Stimulated activated CD8-positive, alpha-beta memory T cell treated with anti-CD3 and anti-CD28 coated beads, Interleukin-7, amount 100 ng/mL, for 1 hour (primary cell): ENCODE measurements at regions not wholly inside any gene's neighbourhood (a gene's known extent, or its start where the extent isn't known, plus 50 kb on each side); places are given as distances from the start of the nearest gene placed in this dataset.

ENCODE experiments used
- DNase-seq, 2 donors: peaks; one replicate each; pipeline ENCODE4 v3.0.0-alpha.2; 2020; ENCODE audit warnings: low read depth in 2 of 2

- DNase-seq, result no peak
Measured at GRCh38 chr2:42901076-42901640, 108.8 kb upstream of the HAAO start.

DNA sequence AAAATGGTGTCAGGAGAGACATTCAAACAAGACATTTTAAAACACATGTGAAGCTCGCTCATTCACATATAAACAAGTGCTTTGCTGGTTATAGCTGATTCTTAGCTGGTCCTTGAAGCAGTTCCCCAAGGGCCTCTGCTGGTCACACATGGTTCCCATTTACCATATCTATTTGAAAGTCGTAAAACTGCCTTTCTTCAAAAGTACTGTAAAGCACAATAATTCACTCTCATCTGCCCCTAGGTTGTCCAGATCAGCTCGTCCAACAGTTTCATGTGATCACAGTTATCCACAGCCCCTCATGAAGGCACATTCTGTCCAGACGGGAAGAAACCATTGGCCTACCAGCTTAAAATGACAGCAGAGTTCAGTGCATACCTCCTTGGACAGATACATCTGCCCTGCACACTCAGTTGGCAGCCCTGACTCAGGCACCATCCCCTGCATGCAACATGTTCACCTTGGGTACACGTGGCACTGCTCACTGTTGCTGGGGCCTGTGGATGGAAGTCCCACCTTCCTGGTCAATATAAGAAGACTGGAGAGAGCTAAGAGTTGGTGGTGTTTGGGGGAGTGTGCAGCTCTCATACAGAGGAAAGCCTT, 108.0 kb upstream of the HAAO start:
- DNase-seq, result no peak

DNA sequence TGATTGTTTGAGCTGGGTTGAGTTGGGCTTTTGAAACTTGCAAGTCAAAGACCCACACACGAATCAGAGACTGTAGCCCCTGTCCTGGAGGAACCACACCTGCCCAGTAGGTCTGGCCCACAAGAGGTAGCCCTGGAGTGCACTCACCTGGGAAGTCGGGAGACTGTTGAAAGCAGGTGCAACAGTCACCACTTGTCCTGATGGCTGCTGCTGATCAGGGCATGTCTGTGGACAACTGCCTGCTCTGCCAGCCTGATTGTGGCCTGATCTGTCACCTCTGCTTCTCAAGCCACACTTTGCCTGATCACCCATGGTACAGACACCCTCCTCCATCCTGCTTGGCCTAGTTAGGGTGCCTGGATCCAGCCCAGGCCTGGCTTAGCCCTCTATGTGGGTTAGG, 105.0 kb upstream of the HAAO start:
- no peak for DNase-seq

- DNase-seq, result no peak
Measured at GRCh38 chr2:42895791-42896135, 103.4 kb upstream of the HAAO start.

- no peak for DNase-seq
Measured at GRCh38 chr2:42895134-42895790, 102.9 kb upstream of the HAAO start.

- no peak for DNase-seq
Measured at GRCh38 chr2:42893047-42893758, 100.8 kb upstream of the HAAO start.

DNA sequence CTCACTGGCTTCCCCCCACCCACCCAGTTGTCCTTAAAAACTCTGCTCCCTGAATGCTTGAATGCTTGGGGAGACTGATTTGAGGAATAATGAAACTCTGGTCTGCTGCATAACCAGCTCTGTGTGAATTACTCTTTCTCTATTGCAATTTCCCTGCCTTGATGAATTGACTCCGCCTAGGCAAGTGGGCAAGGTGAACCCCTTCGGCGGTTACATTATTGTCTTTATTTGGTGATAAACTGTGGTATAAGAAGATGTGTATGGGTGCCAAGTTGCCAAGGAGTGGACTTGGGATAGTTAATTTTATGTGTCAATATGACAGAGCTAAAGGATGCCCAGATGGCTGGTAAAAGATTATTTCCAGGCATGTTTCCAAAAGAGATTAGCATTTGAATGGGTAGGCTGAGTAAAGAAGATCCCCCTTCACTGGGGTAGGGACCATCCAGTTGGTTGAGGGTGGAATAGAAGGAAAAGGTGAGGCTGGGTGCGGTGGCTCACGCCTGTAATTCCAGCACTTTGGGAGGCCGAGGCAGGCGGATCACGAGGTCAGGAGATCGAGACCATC, 98.5 kb upstream of the HAAO start:
- DNase-seq, result no peak

DNA sequence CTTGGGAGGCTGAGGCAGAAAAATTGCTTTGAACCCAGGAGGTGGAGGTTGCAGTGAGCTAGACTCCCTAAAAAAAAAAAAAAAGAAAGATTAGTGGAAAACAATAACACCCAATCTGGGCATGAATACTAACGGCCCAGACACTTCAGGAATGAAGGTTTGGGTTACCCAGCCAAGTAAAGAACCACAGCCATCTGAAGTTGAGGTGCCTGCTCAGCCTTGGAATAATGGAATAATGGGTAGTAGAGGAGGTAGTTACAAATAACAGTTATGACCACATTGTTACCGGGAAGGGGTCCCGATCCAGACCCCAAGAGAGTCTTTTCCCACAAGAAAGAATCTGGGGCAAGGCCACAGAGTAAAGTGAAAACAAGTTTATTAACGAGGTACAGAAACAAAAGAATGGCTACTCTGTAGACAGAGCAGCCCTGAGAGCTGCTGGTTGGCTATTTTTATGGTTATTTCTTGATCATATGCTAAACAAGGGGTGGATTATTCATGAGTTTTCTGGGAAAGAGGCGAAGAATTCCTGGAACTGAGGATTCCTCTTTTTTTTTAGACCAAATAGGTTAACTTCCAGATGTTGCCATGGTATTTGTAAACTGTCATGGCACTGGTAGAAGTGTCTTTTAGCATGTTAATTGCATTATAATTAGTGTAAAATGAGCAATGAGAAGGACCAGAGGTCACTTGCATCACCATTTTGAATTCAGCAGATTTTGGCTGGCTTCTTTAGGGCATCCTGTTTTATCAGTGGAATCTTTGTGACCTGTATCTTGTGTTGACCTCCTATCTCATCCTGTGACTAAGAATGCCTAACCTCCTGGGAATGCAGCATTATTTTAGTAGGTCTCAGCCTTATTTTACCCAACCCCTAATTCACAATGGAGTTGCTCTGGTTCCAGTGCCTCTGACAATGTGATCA, 96.2 kb upstream of the HAAO start:
- no peak for DNase-seq

DNA sequence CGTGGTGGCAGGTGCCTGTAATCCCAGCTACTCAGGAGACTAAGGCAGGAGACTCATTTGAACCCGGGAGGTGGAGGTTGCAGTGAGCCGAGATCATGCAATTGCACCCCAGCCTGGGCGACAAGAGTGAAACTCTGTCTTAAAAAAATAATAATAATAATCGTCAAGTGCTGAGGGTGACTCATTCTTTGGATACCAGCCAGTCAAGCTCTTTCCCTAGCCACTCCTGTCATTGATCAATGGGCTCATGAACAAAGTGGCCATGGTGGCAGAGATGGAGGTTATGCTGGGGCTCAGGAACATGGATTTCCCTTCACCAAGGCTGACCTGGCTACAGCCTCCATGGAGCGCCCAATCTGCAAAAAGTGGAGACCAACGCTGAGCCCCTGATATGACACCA, 94.5 kb upstream of the HAAO start:
- DNase-seq, result no peak

DNA sequence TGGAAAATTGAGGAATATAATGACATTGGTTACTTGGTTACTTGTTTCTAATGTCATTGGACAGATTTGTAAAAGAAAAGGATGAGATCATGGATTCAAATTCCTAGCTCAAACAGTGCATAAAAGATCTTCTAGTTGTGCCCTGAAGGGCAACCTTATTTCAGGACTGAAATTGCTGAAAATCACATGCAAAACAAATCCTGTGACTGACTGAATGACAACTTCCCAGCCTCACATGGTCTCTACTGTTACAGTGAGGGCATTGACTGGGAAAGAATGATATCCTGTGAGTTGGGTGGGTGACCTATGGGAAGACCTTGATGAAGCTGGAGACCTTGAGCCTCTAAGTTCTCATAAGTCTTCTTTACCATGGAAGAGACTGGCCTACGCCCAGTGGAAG, 90.4 kb upstream of the HAAO start:
- no peak for DNase-seq

- DNase-seq, result no peak
Measured at GRCh38 chr2:42881732-42882131, 89.3 kb upstream of the HAAO start.

DNA sequence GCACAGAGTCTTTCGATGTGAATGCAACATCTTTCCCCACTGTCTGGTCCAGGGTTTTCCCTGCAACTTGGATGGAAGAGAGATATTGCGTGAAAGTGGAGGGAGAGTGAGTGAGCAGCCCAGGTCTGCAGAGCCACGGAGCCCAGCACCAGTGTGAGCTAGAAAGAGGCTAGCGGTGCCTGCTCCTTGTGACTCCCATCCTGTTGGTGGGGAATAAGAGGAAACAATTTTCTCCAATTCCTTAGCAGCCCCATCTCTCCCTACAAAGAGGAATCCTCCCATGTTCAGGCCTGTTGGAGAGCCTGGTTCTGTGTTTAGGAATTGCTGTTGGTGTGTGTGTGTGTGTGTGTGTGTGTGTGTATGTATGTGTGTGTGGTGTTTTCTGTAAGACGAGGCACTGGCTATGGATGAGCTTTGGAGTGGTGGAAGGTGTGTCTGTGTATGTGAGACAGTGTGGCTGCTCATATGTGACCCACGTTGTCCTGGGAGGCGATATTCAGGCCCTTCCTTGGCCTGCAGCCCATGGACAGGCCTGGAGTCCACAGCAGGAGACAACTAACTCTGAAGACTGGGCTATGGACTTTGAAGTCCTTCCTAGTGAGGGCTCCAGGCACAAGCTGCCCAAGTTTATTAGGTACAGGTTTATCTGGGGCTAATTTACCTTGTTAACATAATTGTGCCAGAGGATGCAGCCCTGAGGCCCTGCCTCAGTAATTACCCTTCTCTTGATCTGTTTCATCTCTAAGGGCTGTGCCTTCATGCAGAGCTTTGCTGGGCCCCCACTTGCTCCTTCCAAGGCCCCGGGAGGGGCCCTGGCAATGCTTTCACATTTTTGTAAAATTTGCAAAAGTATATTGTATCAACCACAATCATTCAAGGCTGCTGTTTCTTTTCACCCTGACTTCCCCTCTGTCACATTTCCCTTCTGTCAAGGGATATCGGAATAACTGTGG, 88.6 kb upstream of the HAAO start:
- no peak for DNase-seq

GRCh38 chr2:42879913-42880737, 87.7 kb upstream of the HAAO start:
- DNase-seq, result no peak

DNA sequence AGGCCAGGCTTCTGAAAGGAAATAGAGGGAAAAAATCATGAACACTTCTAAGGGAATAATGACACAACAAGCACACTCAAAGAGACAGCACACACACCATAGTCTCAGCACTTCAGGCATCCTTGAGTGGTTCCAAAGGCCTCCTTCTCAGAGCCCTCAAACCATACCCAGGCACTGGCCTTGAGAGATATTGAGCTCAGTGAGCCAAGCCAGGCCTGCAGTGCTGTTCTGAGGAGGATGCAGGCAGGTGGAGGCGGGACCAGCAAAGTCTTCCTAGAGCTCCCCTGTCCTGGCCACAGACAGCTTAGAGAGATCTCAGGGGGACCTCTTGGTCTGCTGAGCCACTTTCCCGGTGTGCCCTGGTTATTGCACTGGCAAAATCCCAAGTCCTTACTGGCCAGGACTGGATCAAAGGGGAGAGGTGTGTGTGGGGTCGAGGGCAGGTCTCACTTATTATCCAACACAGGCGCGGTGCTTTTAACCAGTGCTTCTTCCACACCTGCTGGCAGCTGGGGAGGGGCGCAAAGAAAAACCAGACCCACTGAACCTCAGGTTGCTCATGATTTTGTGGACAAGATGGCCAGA, 86.8 kb upstream of the HAAO start:
- no peak for DNase-seq

GRCh38 chr2:42878581-42878980, 86.2 kb upstream of the HAAO start:
- DNase-seq, result no peak

DNA sequence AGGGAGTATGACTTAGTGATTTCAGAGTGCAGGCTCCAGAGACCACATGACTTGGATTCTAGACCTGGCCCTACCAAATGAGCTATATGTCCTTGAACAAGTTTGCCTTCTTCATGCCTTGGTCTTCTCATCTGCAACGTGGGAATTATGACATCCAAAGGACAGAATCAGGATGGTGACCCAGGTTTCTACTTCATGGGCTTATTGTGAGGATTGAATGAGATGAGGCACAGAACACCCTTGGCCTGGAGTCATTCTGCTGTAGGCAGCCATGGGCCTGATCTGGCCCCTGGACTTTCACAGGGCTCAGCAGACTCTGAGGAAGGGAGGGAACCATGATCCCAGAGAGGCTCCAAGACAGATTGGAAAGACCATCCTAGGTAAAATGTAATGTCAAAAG, 85.6 kb upstream of the HAAO start:
- no peak for DNase-seq

- DNase-seq, result no peak
Measured at GRCh38 chr2:42877511-42877910, 85.1 kb upstream of the HAAO start.

DNA sequence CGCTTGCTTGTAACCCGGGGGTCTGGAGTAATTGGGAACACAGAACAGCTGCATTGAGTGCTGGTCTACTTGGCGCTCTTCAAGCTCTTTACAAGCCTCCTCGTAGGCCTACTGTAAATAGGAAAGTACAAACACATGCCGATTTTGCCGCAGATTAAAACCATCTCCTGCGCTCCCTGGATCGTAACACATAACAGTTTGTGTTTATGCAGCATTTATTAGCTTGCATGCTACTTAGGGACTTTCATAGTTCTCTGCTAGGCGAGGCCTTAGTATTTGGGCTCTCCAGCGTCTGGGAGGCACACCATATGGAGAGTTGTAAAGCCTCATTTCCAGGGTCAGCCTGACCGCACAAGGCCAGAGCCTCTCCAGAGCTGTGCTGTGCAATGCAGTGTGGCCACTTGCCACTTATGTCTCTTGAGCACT, 84.0 kb upstream of the HAAO start:
- no peak for DNase-seq

GRCh38 chr2:42875880-42876279, 83.5 kb upstream of the HAAO start:
- no peak for DNase-seq
